ENCODE measurements at regions not wholly inside any gene's neighbourhood (a gene's known extent, or its start where the extent isn't known, plus 50 kb on each side); places are given as distances from the start of the nearest gene placed in this dataset.

DNA sequence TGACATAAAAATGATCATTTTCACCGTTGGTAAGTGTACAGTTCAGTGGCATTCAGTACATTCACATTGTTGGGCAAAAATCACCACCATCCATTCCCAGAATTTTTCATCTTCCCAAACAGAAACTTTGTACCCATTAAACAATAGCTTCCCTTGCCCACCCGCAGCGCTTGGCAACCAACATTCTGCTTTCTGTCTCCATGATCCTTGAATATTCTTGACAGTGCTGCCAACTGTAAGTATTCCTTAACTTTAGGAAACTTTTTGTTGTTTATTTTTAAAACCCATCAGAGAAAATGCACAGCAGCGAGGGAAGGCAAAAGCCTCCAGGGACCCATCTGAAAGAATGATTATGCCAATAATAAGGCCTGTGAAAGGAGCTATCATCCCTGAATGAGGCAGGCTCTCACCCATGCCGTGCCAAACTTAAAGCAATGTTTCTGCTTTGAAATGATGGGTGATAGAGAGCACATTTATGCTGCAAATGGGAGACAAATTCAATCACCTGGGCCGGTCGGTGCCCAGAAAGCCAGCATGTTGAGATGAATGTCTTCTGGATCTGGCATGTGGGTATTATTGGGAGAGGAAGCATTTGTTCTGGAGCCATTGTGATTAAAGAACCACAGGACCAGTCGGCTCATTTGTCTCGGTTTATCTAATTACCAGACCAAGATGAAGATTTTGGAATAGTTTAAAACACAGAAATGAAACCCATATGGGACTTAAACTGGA lies 202.1 kb upstream of the NPVF start:
- CTCF ChIA-PET = no interaction called here
- POLR2A ChIA-PET (ENCODE audit: low non-redundant PET) = no interaction called here
- DNase-seq (ENCODE audit: low spot score) = no peak
- TF ChIP-seq, protein P1, sequence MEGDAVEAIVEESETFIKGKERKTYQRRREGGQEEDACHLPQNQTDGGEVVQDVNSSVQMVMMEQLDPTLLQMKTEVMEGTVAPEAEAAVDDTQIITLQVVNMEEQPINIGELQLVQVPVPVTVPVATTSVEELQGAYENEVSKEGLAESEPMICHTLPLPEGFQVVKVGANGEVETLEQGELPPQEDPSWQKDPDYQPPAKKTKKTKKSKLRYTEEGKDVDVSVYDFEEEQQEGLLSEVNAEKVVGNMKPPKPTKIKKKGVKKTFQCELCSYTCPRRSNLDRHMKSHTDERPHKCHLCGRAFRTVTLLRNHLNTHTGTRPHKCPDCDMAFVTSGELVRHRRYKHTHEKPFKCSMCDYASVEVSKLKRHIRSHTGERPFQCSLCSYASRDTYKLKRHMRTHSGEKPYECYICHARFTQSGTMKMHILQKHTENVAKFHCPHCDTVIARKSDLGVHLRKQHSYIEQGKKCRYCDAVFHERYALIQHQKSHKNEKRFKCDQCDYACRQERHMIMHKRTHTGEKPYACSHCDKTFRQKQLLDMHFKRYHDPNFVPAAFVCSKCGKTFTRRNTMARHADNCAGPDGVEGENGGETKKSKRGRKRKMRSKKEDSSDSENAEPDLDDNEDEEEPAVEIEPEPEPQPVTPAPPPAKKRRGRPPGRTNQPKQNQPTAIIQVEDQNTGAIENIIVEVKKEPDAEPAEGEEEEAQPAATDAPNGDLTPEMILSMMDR (conservative IDR thresholded peaks at IDR 0.05; ENCODE audit: low read depth) = no peak
- H3K27ac ChIP-seq = no peak overlapping the region

DNA sequence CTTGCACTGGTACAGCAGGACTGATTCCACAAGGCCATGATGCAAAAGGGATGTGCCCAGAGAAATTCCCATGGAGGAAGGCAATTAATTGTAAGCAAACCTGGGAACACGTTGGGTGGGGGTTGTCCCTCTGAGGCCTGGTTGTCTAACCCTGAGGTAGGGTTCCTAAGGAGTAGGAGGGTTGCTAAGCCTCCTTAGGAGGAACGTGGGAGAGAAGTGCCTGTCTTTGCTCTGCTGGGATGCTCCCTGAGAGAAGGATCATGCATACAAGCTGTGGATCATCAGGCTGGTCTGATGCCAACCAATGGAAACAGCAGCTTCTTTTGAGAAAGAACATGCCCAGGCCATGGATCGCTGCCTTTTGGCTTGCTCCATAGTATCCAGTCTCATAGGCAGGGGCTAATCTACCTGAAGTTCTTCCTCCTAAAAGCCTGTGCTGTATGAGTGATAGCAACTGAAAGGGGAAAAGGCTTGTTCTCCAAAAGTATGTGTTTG lies 203.7 kb upstream of the NPVF start:
- POLR2A ChIA-PET (ENCODE audit: low non-redundant PET) = no interaction called here
- TF ChIP-seq, protein P1 (conservative IDR thresholded peaks at IDR 0.05; ENCODE audit: low read depth) = no peak
- CTCF ChIA-PET = no interaction called here
- no peak for DNase-seq (ENCODE audit: low spot score)
- H3K27ac ChIP-seq = no peak overlapping the region

DNA sequence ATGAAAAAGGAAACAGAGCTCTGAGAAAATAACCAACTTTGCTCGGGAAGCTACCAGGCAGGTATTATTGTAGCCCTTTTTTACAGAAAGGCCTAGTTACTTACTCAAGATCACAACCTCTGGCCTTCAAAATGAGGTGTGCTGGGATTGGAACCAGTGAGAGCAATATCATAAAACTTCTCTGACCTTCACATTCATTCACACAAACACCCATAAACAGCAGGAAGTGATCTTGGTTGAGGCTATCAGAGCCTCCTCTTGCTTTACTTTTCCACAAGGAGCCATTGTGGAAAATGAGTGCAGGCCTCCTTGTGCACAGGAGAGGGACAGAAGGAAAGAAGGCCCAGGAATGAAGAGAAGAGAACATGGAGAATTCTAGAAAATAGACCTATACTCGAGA lies 204.5 kb upstream of the NPVF start:
- H3K27ac ChIP-seq = no peak overlapping the region
- ChIA-PET CTCF (no interaction called here), POLR2A (ENCODE audit: low non-redundant PET) (no interaction called here)
- DNase-seq (ENCODE audit: low spot score) = no peak
- TF ChIP-seq, protein P1 (conservative IDR thresholded peaks at IDR 0.05; ENCODE audit: low read depth) = no peak

DNA sequence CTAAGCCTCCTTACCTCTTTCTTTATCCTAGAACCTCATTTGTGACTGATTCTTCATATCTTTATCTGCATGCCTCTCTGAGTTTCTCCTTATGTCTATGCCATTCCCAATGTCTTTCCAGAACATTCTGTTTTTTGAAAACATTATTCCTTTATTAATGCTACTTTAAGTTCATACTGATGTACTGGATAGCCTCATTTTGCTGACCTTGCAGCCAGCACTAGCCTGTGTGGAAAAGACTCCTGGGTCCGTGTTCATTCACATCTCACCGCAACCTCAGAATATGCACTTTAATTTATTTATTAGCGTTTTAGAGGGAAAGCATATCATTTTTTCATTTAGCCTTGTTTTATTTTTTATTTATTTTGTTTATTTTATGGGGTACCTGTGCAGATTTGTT lies 208.1 kb upstream of the NPVF start:
- DNase-seq (ENCODE audit: low spot score) = no peak
- H3K27ac ChIP-seq = no peak overlapping the region
- CTCF ChIA-PET = no interaction called here
- POLR2A ChIA-PET (ENCODE audit: low non-redundant PET) = no interaction called here
- TF ChIP-seq, protein P1 (conservative IDR thresholded peaks at IDR 0.05; ENCODE audit: low read depth) = no peak

DNA sequence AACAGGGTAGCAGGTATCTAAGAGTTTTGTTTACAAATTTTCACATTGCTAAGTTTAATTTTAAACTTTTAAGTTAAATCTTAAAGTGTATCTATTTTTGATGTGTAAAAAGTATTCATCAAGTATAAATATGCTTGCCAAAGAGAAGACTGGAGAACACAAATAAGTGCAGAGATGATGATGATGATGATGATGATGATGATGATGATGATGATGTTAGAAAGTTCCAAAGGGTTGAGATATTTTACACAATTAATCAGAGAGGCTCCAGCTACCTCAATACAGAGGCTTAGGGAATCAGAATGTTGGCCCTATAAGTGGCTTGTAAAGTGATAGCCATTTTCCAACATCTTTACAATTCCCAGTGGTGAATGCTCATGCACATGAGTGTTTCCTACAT lies 209.0 kb upstream of the NPVF start:
- CTCF ChIA-PET = no interaction called here
- POLR2A ChIA-PET (ENCODE audit: low non-redundant PET) = no interaction called here
- no peak overlapping the region for H3K27ac ChIP-seq
- no peak for DNase-seq (ENCODE audit: low spot score)
- TF ChIP-seq, protein P1 (conservative IDR thresholded peaks at IDR 0.05; ENCODE audit: low read depth) = no peak

DNA sequence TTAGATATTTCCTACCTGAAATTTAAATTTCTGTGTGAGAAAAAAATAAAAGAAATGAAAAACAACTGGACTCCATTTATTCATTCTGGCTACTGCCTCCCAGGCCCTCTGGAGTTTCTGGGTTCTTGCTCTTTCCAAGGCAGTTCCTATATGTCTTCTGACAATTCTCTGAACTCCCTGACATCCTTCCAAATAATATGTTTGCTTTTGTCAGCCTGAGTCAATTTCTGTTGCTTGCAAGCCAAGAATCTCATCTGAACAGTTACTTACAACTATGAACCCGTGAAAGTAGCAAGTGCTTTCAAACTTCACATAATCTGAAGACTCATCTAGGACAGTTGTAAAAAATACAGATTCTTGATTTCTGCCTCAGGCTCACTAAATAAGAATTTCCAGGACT lies 216.7 kb upstream of the NPVF start:
- ChIA-PET POLR2A (ENCODE audit: low non-redundant PET) (no interaction called here), CTCF (no interaction called here)
- TF ChIP-seq, protein P1 (conservative IDR thresholded peaks at IDR 0.05; ENCODE audit: low read depth) = no peak
- no peak overlapping the region for H3K27ac ChIP-seq
- no peak for DNase-seq (ENCODE audit: low spot score)

All from RWPE1 (cell line).